IMR-90 (cell line): ENCODE measurements at regions not wholly inside any gene's neighbourhood (a gene's known extent, or its start where the extent isn't known, plus 50 kb on each side); places are given as distances from the start of the nearest gene placed in this dataset.

Experiments used
- ATAC-seq: fragments of 200-7000 bp; cut with Tn5 transposase; 2 replicates; pipeline ENCODE4 v1.9.1; 2020; ENCODE audit warnings: low read depth, mild to moderate bottlenecking, moderate library complexity
- BruUV-seq: library from RNA; stranded (reverse); fragments of 400-500 nt; replicated peaks from 2 replicates; lab custom pipeline; 2021; lab: Mats Ljungman, UMichigan
- CTCF ChIA-PET: fragments of 300-600 bp; formaldehyde crosslinking; extraction: SDS; loops from one replicate; lab custom pipeline; 2021; ENCODE audit warnings: antibody characterized with exemption; lab: Yijun Ruan, JAX
- POLR2A ChIA-PET: fragments of 300-600 bp; sonication (Branson Sonifier 250); formaldehyde crosslinking; loops from one replicate; lab custom pipeline; 2022; ENCODE audit warnings: antibody characterized with exemption; ENCODE audit not compliant: unreplicated experiment; lab: Charles Lee
- DNase-seq: peaks from one replicate; pipeline ENCODE4 v3.0.0; 2013
- H2AFZ ChIP-seq: replicated peaks from 2 replicates; pipeline ENCODE3; 2013; ENCODE audit warnings: low read length, mild to moderate bottlenecking; ENCODE audit not compliant: poor library complexity
- H2AK5ac ChIP-seq: 2 replicates; pipeline ENCODE4 v1.6.1; 2013; ENCODE audit warnings: low read depth, low read length, inconsistent platforms
- H2AK9ac ChIP-seq: replicated peaks from 2 replicates; pipeline ENCODE3; 2013; ENCODE audit warnings: mild to moderate bottlenecking, low read depth, low read length, moderate library complexity; ENCODE audit not compliant: poor library complexity
- H2BK120ac ChIP-seq: 2 replicates; pipeline ENCODE4 v1.6.1; 2013; ENCODE audit warnings: low read depth, low read length, inconsistent platforms
- H2BK15ac ChIP-seq: 3 replicates; pipeline ENCODE4 v1.6.1; 2013; ENCODE audit warnings: low read depth, low read length, inconsistent platforms
- H2BK20ac ChIP-seq: 2 replicates; pipeline ENCODE4 v1.6.1; 2013; ENCODE audit warnings: low read depth, mild to moderate bottlenecking, inconsistent platforms, low read length, moderate library complexity
- H2BK5ac ChIP-seq: 2 replicates; pipeline ENCODE4 v1.6.1; 2013; ENCODE audit warnings: mild to moderate bottlenecking, low read depth, low read length, inconsistent platforms; ENCODE audit not compliant: poor library complexity, severe bottlenecking
- H3K14ac ChIP-seq: replicated peaks from 2 replicates; pipeline ENCODE4 v1.6.1; 2013; ENCODE audit warnings: low read depth, low read length, inconsistent platforms
- H3K18ac ChIP-seq: 2 replicates; pipeline ENCODE4 v1.6.1; 2013; ENCODE audit warnings: low read depth, low read length, control low read depth
- H3K23ac ChIP-seq: 2 replicates; pipeline ENCODE4 v1.6.1; 2013; ENCODE audit warnings: low read depth, low read length, inconsistent platforms
- H3K27ac ChIP-seq: 2 replicates; pipeline ENCODE4 v1.5.1; 2013; ENCODE audit warnings: mild to moderate bottlenecking, control low read depth, low read length; ENCODE audit not compliant: insufficient read depth
- H3K27me3 ChIP-seq: 2 replicates; pipeline ENCODE4 v1.6.1; 2013; ENCODE audit warnings: low read length; ENCODE audit not compliant: control insufficient read depth, insufficient read depth
- H3K36me3 ChIP-seq: 2 replicates; pipeline ENCODE4 v1.6.1; 2013; ENCODE audit warnings: low read length, mixed read lengths; ENCODE audit not compliant: control insufficient read depth, insufficient read depth
- H3K4ac ChIP-seq: 2 replicates; pipeline ENCODE4 v1.6.1; 2013; ENCODE audit warnings: low read depth, low read length, inconsistent platforms
- H3K4me1 ChIP-seq: 2 replicates; pipeline ENCODE4 v1.6.1; 2013; ENCODE audit warnings: low read length, mixed read lengths; ENCODE audit not compliant: control insufficient read depth, insufficient read depth
- H3K4me2 ChIP-seq: 2 replicates; pipeline ENCODE4 v1.6.1; 2013; ENCODE audit warnings: low read depth, mild to moderate bottlenecking, control low read depth, low read length, moderate library complexity
- H3K4me3 ChIP-seq: 2 replicates; pipeline ENCODE4 v1.5.1; 2013; ENCODE audit warnings: low read depth, mild to moderate bottlenecking, control low read depth, low read length, moderate library complexity; ENCODE audit not compliant: insufficient read depth
- H3K56ac ChIP-seq: 2 replicates; pipeline ENCODE4 v1.6.1; 2013; ENCODE audit warnings: low read length, inconsistent platforms; ENCODE audit not compliant: insufficient read depth; ENCODE audit errors: extremely low read depth
- H3K79me1 ChIP-seq, 2 experiments: 2 replicates each; pipeline ENCODE4 v1.6.1; 2013; ENCODE audit warnings: low read length in 2 of 2, inconsistent platforms in 1 of 2, low read depth in 1 of 2
- H3K9ac ChIP-seq: 2 replicates; pipeline ENCODE4 v1.6.1; 2013; ENCODE audit warnings: low read depth, low read length, control low read depth
- H3K9me1 ChIP-seq: 2 replicates; pipeline ENCODE4 v1.6.1; 2013; ENCODE audit warnings: low read length, inconsistent platforms; ENCODE audit not compliant: insufficient read depth
- H3K9me3 ChIP-seq: 2 replicates; pipeline ENCODE4 v1.6.1; 2013; ENCODE audit warnings: low read length; ENCODE audit not compliant: control insufficient read depth, insufficient read depth
- H4K20me1 ChIP-seq: 2 replicates; pipeline ENCODE4 v1.6.1; 2013; ENCODE audit warnings: low read length, inconsistent platforms; ENCODE audit not compliant: insufficient read depth
- H4K5ac ChIP-seq: 2 replicates; pipeline ENCODE4 v1.6.1; 2013; ENCODE audit warnings: mild to moderate bottlenecking, low read depth, low read length, control low read depth
- H4K8ac ChIP-seq, 2 experiments: 2 replicates each; pipeline ENCODE4 v1.6.1; 2013; ENCODE audit warnings: low read depth in 2 of 2, low read length in 2 of 2, control low read depth in 1 of 2, inconsistent platforms in 1 of 2
- H4K91ac ChIP-seq: 2 replicates; pipeline ENCODE4 v1.6.1; 2013; ENCODE audit warnings: low read depth, low read length, inconsistent platforms; ENCODE audit not compliant: insufficient read depth
- BHLHE40 ChIP-seq: fragments of 150-350 bp; IDR thresholded peaks from 2 replicates; pipeline ENCODE4 v1.6.1; 2016; ENCODE audit warnings: mild to moderate bottlenecking, low read depth, low read length
- CEBPB ChIP-seq: IDR thresholded peaks from 2 replicates; pipeline ENCODE4 v1.6.1; 2012; ENCODE audit warnings: low read depth, low read length, improper control_type of control experiment
- CHD1 ChIP-seq: IDR thresholded peaks from 2 replicates; pipeline ENCODE4 v1.6.1; 2012; ENCODE audit warnings: low read depth, low read length, improper control_type of control experiment
- CTCF ChIP-seq: conservative IDR thresholded peaks from 2 replicates; pipeline ENCODE4 v1.5.1; 2012; ENCODE audit warnings: mild to moderate bottlenecking, low read depth, low read length, improper control_type of control experiment
- FOS ChIP-seq: fragments of 150-350 bp; IDR thresholded peaks from 2 replicates; pipeline ENCODE4 v1.6.1; 2016; ENCODE audit warnings: low read depth, low read length
- MAFK ChIP-seq: IDR thresholded peaks from 2 replicates; pipeline ENCODE4 v1.6.1; 2012; ENCODE audit warnings: low read depth, low read length, improper control_type of control experiment
- MAZ ChIP-seq: IDR thresholded peaks from 2 replicates; pipeline ENCODE4 v1.6.1; 2012; ENCODE audit warnings: low read depth, mild to moderate bottlenecking, low read length, improper control_type of control experiment, moderate library complexity, borderline replicate concordance
- MXI1 ChIP-seq: IDR thresholded peaks from 2 replicates; pipeline ENCODE4 v1.6.1; 2012; ENCODE audit warnings: low read depth, mild to moderate bottlenecking, low read length, moderate library complexity, borderline replicate concordance
- NFE2L2 ChIP-seq: fragments of 150-350 bp; IDR thresholded peaks from 2 replicates; pipeline ENCODE4 v1.6.1; 2016; ENCODE audit warnings: low read depth, mild to moderate bottlenecking, low read length
- POLR2A ChIP-seq: IDR thresholded peaks from 2 replicates; pipeline ENCODE4 v1.6.1; 2012; ENCODE audit warnings: mild to moderate bottlenecking, low read depth, low read length
- RAD21 ChIP-seq: IDR thresholded peaks from 2 replicates; pipeline ENCODE4 v1.6.1; 2012; ENCODE audit warnings: low read length, improper control_type of control experiment
- RFX5 ChIP-seq: IDR thresholded peaks from 2 replicates; pipeline ENCODE4 v1.8.0; 2012; ENCODE audit warnings: low read depth, mild to moderate bottlenecking, low read length, moderate library complexity
- SMC3 ChIP-seq: fragments of 150-350 bp; IDR thresholded peaks from 2 replicates; pipeline ENCODE4 v1.6.1; 2016; ENCODE audit warnings: low read depth, mild to moderate bottlenecking, antibody characterized with exemption, low read length, moderate library complexity
- USF2 ChIP-seq: fragments of 150-350 bp; IDR thresholded peaks from 2 replicates; pipeline ENCODE4 v1.6.1; 2017; ENCODE audit warnings: mild to moderate bottlenecking, antibody characterized with exemption, low read length, low read depth
- whole genome bisulfite sequencing, 2 experiments: methylation state at CpG; one replicate each; pipeline versions ENCODE4 v1.1.5 to v1.1.7; 2013; ENCODE audit warnings: missing lambda C conversion rate in 2 of 2; ENCODE audit not compliant: insufficient read length in 1 of 2; ENCODE audit errors: extremely low coverage in 2 of 2; 5-methylcytosine and 5-hydroxymethylcytosine counted together
- dilution Hi-C: fragments of 300-500 bp; cut with HindIII; formaldehyde crosslinking; loops from one replicate; pipeline ENCODE4 v1.14.3; 2018; ENCODE audit warnings: low sequenced_read_pairs; ENCODE audit not compliant: unreplicated experiment
- in situ Hi-C: fragments of 300-500 bp; cut with MboI; formaldehyde crosslinking; loops from 3 replicates; pipeline ENCODE4 v1.14.3; 2019; ENCODE audit warnings: low sequenced_read_pairs, inconsistent platforms, mixed read lengths
- intact Hi-C: fragments of 100-400 bp; cut with micrococcal nuclease; formaldehyde crosslinking; loops from 2 replicates; pipeline ENCODE4 v1.10.0; 2022
- TF ChIP-seq, protein P1 (sequence below): fragments of 150-350 bp; IDR thresholded peaks from 2 replicates; pipeline ENCODE4 v1.6.1; 2016; ENCODE audit warnings: low read depth, mild to moderate bottlenecking, low read length, moderate library complexity, borderline replicate concordance

DNA sequence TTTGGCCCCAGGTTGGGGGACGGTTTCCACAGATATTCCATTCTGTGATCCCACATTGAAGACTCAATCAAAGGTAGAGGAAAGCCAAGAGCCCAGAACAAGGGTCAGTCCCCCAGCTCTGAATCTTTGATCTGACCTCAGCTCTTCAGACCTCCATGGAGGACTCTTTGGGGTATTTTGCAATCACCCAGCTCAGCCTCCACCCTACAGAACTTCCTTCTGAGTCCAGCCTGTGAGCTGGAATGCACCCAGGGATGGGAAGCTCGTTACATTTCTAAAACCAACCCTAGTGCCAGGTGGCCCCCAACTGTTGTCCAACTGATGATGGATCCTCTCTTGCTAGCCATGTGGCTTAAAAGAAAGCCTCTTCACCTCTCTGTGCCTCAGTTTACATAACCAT lies 335.3 kb downstream of the MN1 start:
- Histone ChIP-seq H3K4me2 (no peak overlapping the region), H3K9ac (no peak overlapping the region), H3K56ac (no peak overlapping the region), H2AK5ac (peak overlapping the region; percentile 70), H2BK120ac (peak overlapping the region; percentile 32; the same call in 1 of the 2 replicates), H3K18ac (no peak overlapping the region), H3K4me3 (no peak overlapping the region), H2AFZ (no peak overlapping the region), H3K4ac (peak overlapping the region; percentile 25; the same call in 1 of the 2 replicates), H3K14ac (0 out of 2 replicates have a peak overlapping the region, but pooled peaks have one; percentile 3), H2BK15ac (no peak overlapping the region), H3K79me1 (no peaks in the 10 kb centered on the region), H3K27me3 (peaks cover 9% of the 10 kb centered on the region; the same call in 1 of the 2 replicates), H2BK5ac (no peak overlapping the region), H3K9me1 (peaks cover 11% of the 10 kb centered on the region), H2AK9ac (no peak overlapping the region), H4K20me1 (no peaks in the 10 kb centered on the region), H3K36me3 (no peaks in the 10 kb centered on the region), H2BK20ac (peak overlapping the region; percentile 47), H4K91ac (no peak overlapping the region), H4K5ac (no peak overlapping the region), H3K27ac (no peak overlapping the region), H3K4me1 (peaks cover 17% of the 10 kb centered on the region), H4K8ac (no peak overlapping the region), H3K9me3 (peaks cover 3% of the 10 kb centered on the region; the same call in 1 of the 2 replicates), H3K23ac (no peak overlapping the region)
- TF ChIP-seq BHLHE40 (no peak), USF2 (no peak), MAZ (no peak), RFX5 (no peak), NFE2L2 (no peak), CTCF (no peak), RAD21 (no peak), CEBPB (no peak), MXI1 (no peak), MAFK (no peak), FOS (no peak), SMC3 (no peak), POLR2A (no peak), CHD1 (no peak)
- TF ChIP-seq, protein P1, sequence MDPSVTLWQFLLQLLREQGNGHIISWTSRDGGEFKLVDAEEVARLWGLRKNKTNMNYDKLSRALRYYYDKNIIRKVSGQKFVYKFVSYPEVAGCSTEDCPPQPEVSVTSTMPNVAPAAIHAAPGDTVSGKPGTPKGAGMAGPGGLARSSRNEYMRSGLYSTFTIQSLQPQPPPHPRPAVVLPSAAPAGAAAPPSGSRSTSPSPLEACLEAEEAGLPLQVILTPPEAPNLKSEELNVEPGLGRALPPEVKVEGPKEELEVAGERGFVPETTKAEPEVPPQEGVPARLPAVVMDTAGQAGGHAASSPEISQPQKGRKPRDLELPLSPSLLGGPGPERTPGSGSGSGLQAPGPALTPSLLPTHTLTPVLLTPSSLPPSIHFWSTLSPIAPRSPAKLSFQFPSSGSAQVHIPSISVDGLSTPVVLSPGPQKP: no peak
- ChIA-PET CTCF (no interaction called here), POLR2A (no interaction called here)
- 100% methylated on average over 1 of the region's 2 CpGs; no CpG with 5 or more reads in 1 of the 2 experiments for WGBS, 2 experiments
- dilution Hi-C loops: no loop called here
- intact Hi-C loops: no loop called here
- no TSS peak for BruUV-seq
- no peak for ATAC-seq
- no peak for DNase-seq
- in situ Hi-C loops: no loop called here
